IMR-90 (cell line): ENCODE measurements at regions not wholly inside any gene's neighbourhood (a gene's known extent, or its start where the extent isn't known, plus 50 kb on each side); places are given as distances from the start of the nearest gene placed in this dataset.

ENCODE experiments used
- ATAC-seq: fragments of 200-7000 bp; cut with Tn5 transposase; 2 replicates; pipeline ENCODE4 v1.9.1; 2020; ENCODE audit warnings: low read depth, mild to moderate bottlenecking, moderate library complexity
- BruUV-seq: library from RNA; stranded (reverse); fragments of 400-500 nt; replicated peaks from 2 replicates; lab custom pipeline; 2021; lab: Mats Ljungman, UMichigan
- CTCF ChIA-PET: fragments of 300-600 bp; formaldehyde crosslinking; extraction: SDS; loops from one replicate; lab custom pipeline; 2021; ENCODE audit warnings: antibody characterized with exemption; lab: Yijun Ruan, JAX
- POLR2A ChIA-PET: fragments of 300-600 bp; sonication (Branson Sonifier 250); formaldehyde crosslinking; loops from one replicate; lab custom pipeline; 2022; ENCODE audit warnings: antibody characterized with exemption; ENCODE audit not compliant: unreplicated experiment; lab: Charles Lee
- DNase-seq: peaks from one replicate; pipeline ENCODE4 v3.0.0; 2013
- H2AFZ ChIP-seq: replicated peaks from 2 replicates; pipeline ENCODE3; 2013; ENCODE audit warnings: low read length, mild to moderate bottlenecking; ENCODE audit not compliant: poor library complexity
- H2AK5ac ChIP-seq: 2 replicates; pipeline ENCODE4 v1.6.1; 2013; ENCODE audit warnings: low read depth, low read length, inconsistent platforms
- H2AK9ac ChIP-seq: replicated peaks from 2 replicates; pipeline ENCODE3; 2013; ENCODE audit warnings: mild to moderate bottlenecking, low read depth, low read length, moderate library complexity; ENCODE audit not compliant: poor library complexity
- H2BK120ac ChIP-seq: 2 replicates; pipeline ENCODE4 v1.6.1; 2013; ENCODE audit warnings: low read depth, low read length, inconsistent platforms
- H2BK15ac ChIP-seq: 3 replicates; pipeline ENCODE4 v1.6.1; 2013; ENCODE audit warnings: low read depth, low read length, inconsistent platforms
- H2BK20ac ChIP-seq: 2 replicates; pipeline ENCODE4 v1.6.1; 2013; ENCODE audit warnings: low read depth, mild to moderate bottlenecking, inconsistent platforms, low read length, moderate library complexity
- H2BK5ac ChIP-seq: 2 replicates; pipeline ENCODE4 v1.6.1; 2013; ENCODE audit warnings: mild to moderate bottlenecking, low read depth, low read length, inconsistent platforms; ENCODE audit not compliant: poor library complexity, severe bottlenecking
- H3K14ac ChIP-seq: replicated peaks from 2 replicates; pipeline ENCODE4 v1.6.1; 2013; ENCODE audit warnings: low read depth, low read length, inconsistent platforms
- H3K18ac ChIP-seq: 2 replicates; pipeline ENCODE4 v1.6.1; 2013; ENCODE audit warnings: low read depth, low read length, control low read depth
- H3K23ac ChIP-seq: 2 replicates; pipeline ENCODE4 v1.6.1; 2013; ENCODE audit warnings: low read depth, low read length, inconsistent platforms
- H3K27ac ChIP-seq: 2 replicates; pipeline ENCODE4 v1.5.1; 2013; ENCODE audit warnings: mild to moderate bottlenecking, control low read depth, low read length; ENCODE audit not compliant: insufficient read depth
- H3K27me3 ChIP-seq: 2 replicates; pipeline ENCODE4 v1.6.1; 2013; ENCODE audit warnings: low read length; ENCODE audit not compliant: control insufficient read depth, insufficient read depth
- H3K36me3 ChIP-seq: 2 replicates; pipeline ENCODE4 v1.6.1; 2013; ENCODE audit warnings: low read length, mixed read lengths; ENCODE audit not compliant: control insufficient read depth, insufficient read depth
- H3K4ac ChIP-seq: 2 replicates; pipeline ENCODE4 v1.6.1; 2013; ENCODE audit warnings: low read depth, low read length, inconsistent platforms
- H3K4me1 ChIP-seq: 2 replicates; pipeline ENCODE4 v1.6.1; 2013; ENCODE audit warnings: low read length, mixed read lengths; ENCODE audit not compliant: control insufficient read depth, insufficient read depth
- H3K4me2 ChIP-seq: 2 replicates; pipeline ENCODE4 v1.6.1; 2013; ENCODE audit warnings: low read depth, mild to moderate bottlenecking, control low read depth, low read length, moderate library complexity
- H3K4me3 ChIP-seq: 2 replicates; pipeline ENCODE4 v1.5.1; 2013; ENCODE audit warnings: low read depth, mild to moderate bottlenecking, control low read depth, low read length, moderate library complexity; ENCODE audit not compliant: insufficient read depth
- H3K56ac ChIP-seq: 2 replicates; pipeline ENCODE4 v1.6.1; 2013; ENCODE audit warnings: low read length, inconsistent platforms; ENCODE audit not compliant: insufficient read depth; ENCODE audit errors: extremely low read depth
- H3K79me1 ChIP-seq, 2 experiments: 2 replicates each; pipeline ENCODE4 v1.6.1; 2013; ENCODE audit warnings: low read length in 2 of 2, inconsistent platforms in 1 of 2, low read depth in 1 of 2
- H3K9ac ChIP-seq: 2 replicates; pipeline ENCODE4 v1.6.1; 2013; ENCODE audit warnings: low read depth, low read length, control low read depth
- H3K9me1 ChIP-seq: 2 replicates; pipeline ENCODE4 v1.6.1; 2013; ENCODE audit warnings: low read length, inconsistent platforms; ENCODE audit not compliant: insufficient read depth
- H3K9me3 ChIP-seq: 2 replicates; pipeline ENCODE4 v1.6.1; 2013; ENCODE audit warnings: low read length; ENCODE audit not compliant: control insufficient read depth, insufficient read depth
- H4K20me1 ChIP-seq: 2 replicates; pipeline ENCODE4 v1.6.1; 2013; ENCODE audit warnings: low read length, inconsistent platforms; ENCODE audit not compliant: insufficient read depth
- H4K5ac ChIP-seq: 2 replicates; pipeline ENCODE4 v1.6.1; 2013; ENCODE audit warnings: mild to moderate bottlenecking, low read depth, low read length, control low read depth
- H4K8ac ChIP-seq, 2 experiments: 2 replicates each; pipeline ENCODE4 v1.6.1; 2013; ENCODE audit warnings: low read depth in 2 of 2, low read length in 2 of 2, control low read depth in 1 of 2, inconsistent platforms in 1 of 2
- H4K91ac ChIP-seq: 2 replicates; pipeline ENCODE4 v1.6.1; 2013; ENCODE audit warnings: low read depth, low read length, inconsistent platforms; ENCODE audit not compliant: insufficient read depth
- CEBPB ChIP-seq: IDR thresholded peaks from 2 replicates; pipeline ENCODE4 v1.6.1; 2012; ENCODE audit warnings: low read depth, low read length, improper control_type of control experiment
- CHD1 ChIP-seq: IDR thresholded peaks from 2 replicates; pipeline ENCODE4 v1.6.1; 2012; ENCODE audit warnings: low read depth, low read length, improper control_type of control experiment
- MXI1 ChIP-seq: IDR thresholded peaks from 2 replicates; pipeline ENCODE4 v1.6.1; 2012; ENCODE audit warnings: low read depth, mild to moderate bottlenecking, low read length, moderate library complexity, borderline replicate concordance
- RFX5 ChIP-seq: IDR thresholded peaks from 2 replicates; pipeline ENCODE4 v1.8.0; 2012; ENCODE audit warnings: low read depth, mild to moderate bottlenecking, low read length, moderate library complexity
- WGBS, 2 experiments: methylation state at CpG; one replicate each; pipeline versions ENCODE4 v1.1.5 to v1.1.7; 2013; ENCODE audit warnings: missing lambda C conversion rate in 2 of 2; ENCODE audit not compliant: insufficient read length in 1 of 2; ENCODE audit errors: extremely low coverage in 2 of 2; 5-methylcytosine and 5-hydroxymethylcytosine counted together
- dilution Hi-C: fragments of 300-500 bp; cut with HindIII; formaldehyde crosslinking; loops from one replicate; pipeline ENCODE4 v1.14.3; 2018; ENCODE audit warnings: low sequenced_read_pairs; ENCODE audit not compliant: unreplicated experiment
- in situ Hi-C: fragments of 300-500 bp; cut with MboI; formaldehyde crosslinking; loops from 3 replicates; pipeline ENCODE4 v1.14.3; 2019; ENCODE audit warnings: low sequenced_read_pairs, inconsistent platforms, mixed read lengths
- intact Hi-C: fragments of 100-400 bp; cut with micrococcal nuclease; formaldehyde crosslinking; loops from 2 replicates; pipeline ENCODE4 v1.10.0; 2022
- TF ChIP-seq, protein P1 (sequence below): conservative IDR thresholded peaks from 2 replicates; pipeline ENCODE4 v1.5.1; 2012; ENCODE audit warnings: mild to moderate bottlenecking, low read depth, low read length, improper control_type of control experiment

DNA sequence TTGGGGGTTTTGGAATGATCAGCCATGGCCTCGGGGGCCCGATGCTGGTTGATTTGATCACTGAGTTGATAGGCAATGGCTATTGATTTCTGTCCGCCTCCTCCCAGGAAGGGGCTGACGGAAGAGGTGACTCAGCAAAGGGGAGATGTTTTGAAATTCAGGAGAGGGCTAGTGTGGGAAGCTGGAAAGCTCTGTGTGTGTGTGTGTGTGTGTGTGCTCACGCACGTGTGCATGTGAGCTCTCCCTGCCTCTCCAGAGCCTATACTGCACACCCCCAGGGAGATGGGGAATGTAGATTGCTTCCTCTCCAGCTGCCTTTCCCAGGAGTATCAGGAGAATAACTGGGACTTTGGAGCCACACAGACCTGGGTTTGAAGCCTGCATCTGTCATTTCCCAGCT, 184.9 kb upstream of the MYL2 start:
- POLR2A ChIA-PET = no interaction called here
- DNase-seq (no peak), ATAC-seq (no peak)
- no peak overlapping the region for H2BK20ac ChIP-seq
- H2BK120ac ChIP-seq = no peak overlapping the region
- H2AK5ac ChIP-seq = no peak overlapping the region
- in situ Hi-C loops (no loop called here), intact Hi-C loops (no loop called here), dilution Hi-C loops (no loop called here)
- no peak for TF ChIP-seq RFX5
- no peak for TF ChIP-seq CHD1
- no peak for TF ChIP-seq MXI1
- TF ChIP-seq CEBPB = no peak
- TF ChIP-seq, protein P1, sequence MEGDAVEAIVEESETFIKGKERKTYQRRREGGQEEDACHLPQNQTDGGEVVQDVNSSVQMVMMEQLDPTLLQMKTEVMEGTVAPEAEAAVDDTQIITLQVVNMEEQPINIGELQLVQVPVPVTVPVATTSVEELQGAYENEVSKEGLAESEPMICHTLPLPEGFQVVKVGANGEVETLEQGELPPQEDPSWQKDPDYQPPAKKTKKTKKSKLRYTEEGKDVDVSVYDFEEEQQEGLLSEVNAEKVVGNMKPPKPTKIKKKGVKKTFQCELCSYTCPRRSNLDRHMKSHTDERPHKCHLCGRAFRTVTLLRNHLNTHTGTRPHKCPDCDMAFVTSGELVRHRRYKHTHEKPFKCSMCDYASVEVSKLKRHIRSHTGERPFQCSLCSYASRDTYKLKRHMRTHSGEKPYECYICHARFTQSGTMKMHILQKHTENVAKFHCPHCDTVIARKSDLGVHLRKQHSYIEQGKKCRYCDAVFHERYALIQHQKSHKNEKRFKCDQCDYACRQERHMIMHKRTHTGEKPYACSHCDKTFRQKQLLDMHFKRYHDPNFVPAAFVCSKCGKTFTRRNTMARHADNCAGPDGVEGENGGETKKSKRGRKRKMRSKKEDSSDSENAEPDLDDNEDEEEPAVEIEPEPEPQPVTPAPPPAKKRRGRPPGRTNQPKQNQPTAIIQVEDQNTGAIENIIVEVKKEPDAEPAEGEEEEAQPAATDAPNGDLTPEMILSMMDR = no peak
- H3K27ac ChIP-seq = no peak overlapping the region
- no peak overlapping the region for H2BK5ac ChIP-seq
- H2AK9ac ChIP-seq = no peak overlapping the region
- H3K4me3 ChIP-seq = no peak overlapping the region
- no peak overlapping the region for H3K4ac ChIP-seq
- H3K9me3 ChIP-seq = no peaks in the 10 kb centered on the region
- no peak overlapping the region for H3K56ac ChIP-seq
- no peaks in the 10 kb centered on the region for H3K4me1 ChIP-seq
- H3K9me1 ChIP-seq = no peaks in the 10 kb centered on the region
- no peak overlapping the region for H3K4me2 ChIP-seq
- no TSS peak for BruUV-seq
- H4K5ac ChIP-seq = no peak overlapping the region
- no peak overlapping the region for H2AFZ ChIP-seq
- H4K8ac ChIP-seq = no peak overlapping the region
- no peak overlapping the region for H2BK15ac ChIP-seq
- H4K91ac ChIP-seq = no peak overlapping the region
- CTCF ChIA-PET = interaction anchor here (0.7 kb wide), 1 partner anchor 8 kb away, joined by 4 read pairs; no protein-coding TSS in a partner anchor
- H3K27me3 ChIP-seq = no peaks in the 10 kb centered on the region
- WGBS, 2 experiments = 45% methylated on average over 2 of the region's 6 CpGs; no CpG with 5 or more reads in 1 of the 2 experiments
- no peaks in the 10 kb centered on the region for H4K20me1 ChIP-seq
- no peak overlapping the region for H3K18ac ChIP-seq
- H3K14ac ChIP-seq = no peak overlapping the region
- no peaks in the 10 kb centered on the region for H3K79me1 ChIP-seq
- no peaks in the 10 kb centered on the region for H3K36me3 ChIP-seq
- H3K23ac ChIP-seq = no peak overlapping the region
- no peak overlapping the region for H3K9ac ChIP-seq
